NCI-H1048 (cell line): ENCODE measurements at regions not wholly inside any gene's neighbourhood (a gene's known extent, or its start where the extent isn't known, plus 50 kb on each side); places are given as distances from the start of the nearest gene placed in this dataset.

Experiments used
- DNase-seq: peaks from one replicate; lab custom pipeline; 2025; lab: John Stamatoyannopoulos, UW

- no peak for DNase-seq
Measured at GRCh38 chr6:129911732-129912131, 50.6 kb upstream of the TMEM244 start.
